Hepatocyte (in vitro differentiated cells): ENCODE measurements at regions not wholly inside any gene's neighbourhood (a gene's known extent, or its start where the extent isn't known, plus 50 kb on each side); places are given as distances from the start of the nearest gene placed in this dataset.

Experiments
- DNase-seq: peaks from one replicate; pipeline ENCODE4 v3.0.0-alpha.2; 2016; ENCODE audit warnings: low spot score
- H2AFZ ChIP-seq: fragments of 200-600 bp; sonication (generic); 2 replicates; pipeline ENCODE4 v1.6.0; 2016; ENCODE audit warnings: antibody characterized with exemption, mild to moderate bottlenecking
- H3K27ac ChIP-seq: fragments of 200-600 bp; sonication (generic); 2 replicates; pipeline ENCODE4 v1.5.1; 2016; ENCODE audit warnings: mild to moderate bottlenecking
- H3K27me3 ChIP-seq: fragments of 200-600 bp; sonication (generic); 2 replicates; pipeline ENCODE4 v1.6.1; 2016
- H3K36me3 ChIP-seq: fragments of 200-600 bp; sonication (generic); replicated peaks from 2 replicates; pipeline ENCODE4 v1.5.1; 2016; ENCODE audit warnings: low read depth; ENCODE audit not compliant: insufficient read depth
- H3K4me1 ChIP-seq: fragments of 200-600 bp; sonication (generic); 2 replicates; pipeline ENCODE4 v1.5.1; 2016; ENCODE audit warnings: mild to moderate bottlenecking, moderate library complexity; ENCODE audit not compliant: insufficient read depth
- H3K4me2 ChIP-seq: fragments of 200-600 bp; sonication (generic); 2 replicates; pipeline ENCODE4 v1.6.0; 2016
- H3K4me3 ChIP-seq: fragments of 200-600 bp; sonication (generic); 2 replicates; pipeline ENCODE4 v1.5.1; 2016; ENCODE audit warnings: mild to moderate bottlenecking
- H3K79me2 ChIP-seq: fragments of 200-600 bp; sonication (generic); 2 replicates; pipeline ENCODE4 v1.6.0; 2017; ENCODE audit warnings: mild to moderate bottlenecking
- H3K9me2 ChIP-seq: fragments of 200-600 bp; sonication (generic); replicated peaks from 2 replicates; pipeline ENCODE4 v1.6.0; 2017; ENCODE audit warnings: mild to moderate bottlenecking; ENCODE audit not compliant: insufficient read depth
- H3K9me3 ChIP-seq: fragments of 200-600 bp; sonication (generic); 2 replicates; pipeline ENCODE4 v1.5.1; 2016; ENCODE audit warnings: low read depth, mild to moderate bottlenecking
- H4K20me1 ChIP-seq: fragments of 200-600 bp; sonication (generic); 2 replicates; pipeline ENCODE4 v1.6.0; 2016; ENCODE audit warnings: mild to moderate bottlenecking; ENCODE audit not compliant: insufficient read depth, poor library complexity, severe bottlenecking
- CTCF ChIP-seq: fragments of 200-600 bp; sonication (generic); IDR thresholded peaks from 2 replicates; pipeline ENCODE4 v1.5.1; 2016; ENCODE audit warnings: antibody characterized with exemption, mild to moderate bottlenecking; ENCODE audit not compliant: poor library complexity
- EZH2 ChIP-seq: fragments of 200-600 bp; sonication (generic); IDR thresholded peaks from 2 replicates; pipeline ENCODE4 v1.6.1; 2016; ENCODE audit warnings: antibody characterized with exemption, mild to moderate bottlenecking, borderline replicate concordance
- EZH2phosphoT487 ChIP-seq: fragments of 200-600 bp; sonication (generic); IDR thresholded peaks from one replicate; pipeline ENCODE4 v1.6.1; 2018; ENCODE audit warnings: antibody characterized with exemption, mild to moderate bottlenecking, low read depth, moderate library complexity; ENCODE audit not compliant: unreplicated experiment, severe bottlenecking
- WGBS: methylation state at CpG from one replicate; pipeline ENCODE4 v1.1.6; 2016; ENCODE audit warnings: low lambda C conversion rate; ENCODE audit errors: missing lambda C conversion rate; 5-methylcytosine and 5-hydroxymethylcytosine counted together

GRCh38 chr3:66158933-66159683 is 61.7 kb upstream of the SLC25A26 start:
- Histone ChIP-seq H3K27me3 (no peaks in the 10 kb centered on the region), H3K4me3 (no peak overlapping the region), H3K27ac (no peak overlapping the region), H3K79me2 (no peaks in the 10 kb centered on the region), H3K9me2 (no peaks in the 10 kb centered on the region), H3K9me3 (no peaks in the 10 kb centered on the region), H4K20me1 (no peaks in the 10 kb centered on the region), H3K36me3 (no peaks in the 10 kb centered on the region), H3K4me1 (peaks cover 8% of the 10 kb centered on the region), H3K4me2 (no peak overlapping the region), H2AFZ (no peak overlapping the region)
- DNase-seq = no peak
- 69% methylated on average over 5 of the region's 5 CpGs for WGBS
- TF ChIP-seq EZH2 (no peak), CTCF (no peak), EZH2phosphoT487 (no peak)

DNA sequence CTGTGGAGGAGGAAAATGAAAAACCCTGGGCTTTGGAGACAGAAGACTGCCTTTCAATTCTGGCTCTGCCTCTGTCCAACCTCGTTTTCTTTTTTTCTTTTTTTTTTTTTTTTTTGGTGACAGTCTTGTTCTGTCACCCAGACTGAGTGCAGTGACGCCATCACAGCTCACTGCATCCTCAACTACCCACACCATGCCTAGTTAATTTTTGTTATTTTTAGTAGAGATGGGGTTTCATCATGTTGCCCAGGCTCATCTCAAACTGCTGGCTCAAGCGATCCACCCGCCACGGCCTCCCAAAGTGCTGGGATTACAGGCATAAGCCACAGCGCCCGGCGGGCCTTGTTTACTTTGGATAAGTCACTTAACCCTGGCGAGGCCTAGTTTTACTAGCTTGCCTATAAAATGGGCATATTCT is 66.3 kb upstream of the SLC25A26 start:
- WGBS = 54% methylated on average over 9 of the region's 9 CpGs
- H3K4me2 ChIP-seq = peak overlapping the region; percentile 73
- H4K20me1 ChIP-seq = no peaks in the 10 kb centered on the region
- no peaks in the 10 kb centered on the region for H3K9me3 ChIP-seq
- H3K36me3 ChIP-seq = no peaks in the 10 kb centered on the region
- no peaks in the 10 kb centered on the region for H3K27me3 ChIP-seq
- H3K79me2 ChIP-seq = no peaks in the 10 kb centered on the region
- TF ChIP-seq CTCF (no peak), EZH2 (no peak), EZH2phosphoT487 (no peak)
- H3K27ac ChIP-seq = no peak overlapping the region
- H3K4me3 ChIP-seq = no peak overlapping the region
- no peaks in the 10 kb centered on the region for H3K9me2 ChIP-seq
- DNase-seq = no peak
- H2AFZ ChIP-seq = peak overlapping the region; percentile 36
- H3K4me1 ChIP-seq = peaks cover 8% of the 10 kb centered on the region

GRCh38 chr3:66153481-66154443 is 67.0 kb upstream of the SLC25A26 start:
- H3K4me1 ChIP-seq = peaks cover 8% of the 10 kb centered on the region
- TF ChIP-seq CTCF (no peak), EZH2 (no peak), EZH2phosphoT487 (no peak)
- H3K9me2 ChIP-seq = no peaks in the 10 kb centered on the region
- peak overlapping the region; percentile 73 for H3K4me2 ChIP-seq
- no peaks in the 10 kb centered on the region for H3K9me3 ChIP-seq
- no peaks in the 10 kb centered on the region for H3K36me3 ChIP-seq
- DNase-seq = no peak
- peak overlapping the region; percentile 10 for H3K27ac ChIP-seq
- WGBS = 66% methylated on average over 25 of the region's 25 CpGs
- H3K79me2 ChIP-seq = no peaks in the 10 kb centered on the region
- H3K4me3 ChIP-seq = no peak overlapping the region
- peak overlapping the region; percentile 36 for H2AFZ ChIP-seq
- H3K27me3 ChIP-seq = no peaks in the 10 kb centered on the region
- H4K20me1 ChIP-seq = no peaks in the 10 kb centered on the region
